ENCODE measurements at regions not wholly inside any gene's neighbourhood (a gene's known extent, or its start where the extent isn't known, plus 50 kb on each side); places are given as distances from the start of the nearest gene placed in this dataset.

GRCh38 chr7:153532326-153532725, 519.9 kb upstream of the DPP6 start:
- WGBS (ENCODE audit: insufficient coverage): no CpG with 5 or more reads among the region's 2 CpGs
- POLR2A ChIA-PET: no interaction called here
- Histone ChIP-seq H3K36me3 (ENCODE audit: control insufficient read depth in 4 of 4, insufficient read depth in 4 of 4, low read length in 3 of 4) (no peaks in the 10 kb centered on the region), H3K4me3 (ENCODE audit: control insufficient read depth in 1 of 7, extremely low read depth in 1 of 7, insufficient read depth in 4 of 7, low read depth in 2 of 7, low read length in 6 of 7) (no peak overlapping the region), H3K9me3 (ENCODE audit: control extremely low read depth in 1 of 5, control insufficient read depth in 4 of 5, insufficient read depth in 2 of 5, low read depth in 1 of 5, low read length in 4 of 5) (peaks cover 0 to 7% (median 0%) of the 10 kb centered on the region in 5 experiments), H3K27ac (ENCODE audit: insufficient read depth in 1 of 2, low read depth in 1 of 2, low read length in 2 of 2, poor library complexity in 1 of 2, severe bottlenecking in 2 of 2) (no peak overlapping the region), H3K27me3 (replicated peaks in 2 of 5; ENCODE audit: control insufficient read depth in 4 of 5, insufficient read depth in 5 of 5, low read length in 4 of 5) (no peaks in the 10 kb centered on the region), H3K4me1 (ENCODE audit: control extremely low read depth in 1 of 4, control insufficient read depth in 4 of 4, insufficient read depth in 4 of 4, low read length in 3 of 4) (no peaks in the 10 kb centered on the region)
- CTCF ChIA-PET: no interaction called here
- no peak for DNase-seq

- no peaks in the 10 kb centered on the region for H3K27me3 ChIP-seq (replicated peaks in 2 of 5; ENCODE audit: control insufficient read depth in 4 of 5, insufficient read depth in 5 of 5, low read length in 4 of 5)
- H3K36me3 ChIP-seq (ENCODE audit: control insufficient read depth in 4 of 4, insufficient read depth in 4 of 4, low read length in 3 of 4): no peaks in the 10 kb centered on the region
- DNase-seq: no peak
- H3K4me1 ChIP-seq (ENCODE audit: control extremely low read depth in 1 of 4, control insufficient read depth in 4 of 4, insufficient read depth in 4 of 4, low read length in 3 of 4): no peaks in the 10 kb centered on the region
- 69% methylated on average over 8 of the region's 8 CpGs for WGBS (ENCODE audit: insufficient coverage)
- POLR2A ChIA-PET: no interaction called here
- no peak overlapping the region for H3K27ac ChIP-seq (ENCODE audit: insufficient read depth in 1 of 2, low read depth in 1 of 2, low read length in 2 of 2, poor library complexity in 1 of 2, severe bottlenecking in 2 of 2)
- no peaks in the 10 kb centered on the region for H3K9me3 ChIP-seq (ENCODE audit: control extremely low read depth in 1 of 5, control insufficient read depth in 4 of 5, insufficient read depth in 2 of 5, low read depth in 1 of 5, low read length in 4 of 5)
- H3K4me3 ChIP-seq (ENCODE audit: control insufficient read depth in 1 of 7, extremely low read depth in 1 of 7, insufficient read depth in 4 of 7, low read depth in 2 of 7, low read length in 6 of 7): no peak overlapping the region
- CTCF ChIA-PET: no interaction called here
These were observed 514.9 kb upstream of the DPP6 start for GRCh38 chr7:153537271-153537670.

GRCh38 chr7:153541903-153542302, 510.3 kb upstream of the DPP6 start:
- no peaks in the 10 kb centered on the region for H3K36me3 ChIP-seq (ENCODE audit: control insufficient read depth in 4 of 4, insufficient read depth in 4 of 4, low read length in 3 of 4)
- no peaks in the 10 kb centered on the region for H3K27me3 ChIP-seq (replicated peaks in 2 of 5; ENCODE audit: control insufficient read depth in 4 of 5, insufficient read depth in 5 of 5, low read length in 4 of 5)
- ChIA-PET POLR2A (no interaction called here), CTCF (no interaction called here)
- no peak for DNase-seq
- H3K4me1 ChIP-seq (ENCODE audit: control extremely low read depth in 1 of 4, control insufficient read depth in 4 of 4, insufficient read depth in 4 of 4, low read length in 3 of 4): no peaks in the 10 kb centered on the region
- no peaks in the 10 kb centered on the region for H3K9me3 ChIP-seq (ENCODE audit: control extremely low read depth in 1 of 5, control insufficient read depth in 4 of 5, insufficient read depth in 2 of 5, low read depth in 1 of 5, low read length in 4 of 5)
- no peak overlapping the region for H3K27ac ChIP-seq (ENCODE audit: insufficient read depth in 1 of 2, low read depth in 1 of 2, low read length in 2 of 2, poor library complexity in 1 of 2, severe bottlenecking in 2 of 2)
- H3K4me3 ChIP-seq (ENCODE audit: control insufficient read depth in 1 of 7, extremely low read depth in 1 of 7, insufficient read depth in 4 of 7, low read depth in 2 of 7, low read length in 6 of 7): no peak overlapping the region
- 100% methylated on average over 1 of the region's 2 CpGs for WGBS (ENCODE audit: insufficient coverage)

- Histone ChIP-seq H3K4me1 (ENCODE audit: control extremely low read depth in 1 of 4, control insufficient read depth in 4 of 4, insufficient read depth in 4 of 4, low read length in 3 of 4) (no peaks in the 10 kb centered on the region), H3K4me3 (ENCODE audit: control insufficient read depth in 1 of 7, extremely low read depth in 1 of 7, insufficient read depth in 4 of 7, low read depth in 2 of 7, low read length in 6 of 7) (no peak overlapping the region), H3K36me3 (ENCODE audit: control insufficient read depth in 4 of 4, insufficient read depth in 4 of 4, low read length in 3 of 4) (no peaks in the 10 kb centered on the region), H3K27me3 (replicated peaks in 2 of 5; ENCODE audit: control insufficient read depth in 4 of 5, insufficient read depth in 5 of 5, low read length in 4 of 5) (no peaks in the 10 kb centered on the region), H3K9me3 (ENCODE audit: control extremely low read depth in 1 of 5, control insufficient read depth in 4 of 5, insufficient read depth in 2 of 5, low read depth in 1 of 5, low read length in 4 of 5) (peaks cover 0 to 4% (median 0%) of the 10 kb centered on the region in 5 experiments), H3K27ac (ENCODE audit: insufficient read depth in 1 of 2, low read depth in 1 of 2, low read length in 2 of 2, poor library complexity in 1 of 2, severe bottlenecking in 2 of 2) (no peak overlapping the region)
- WGBS (ENCODE audit: insufficient coverage): 81% methylated on average over 2 of the region's 5 CpGs
- ChIA-PET POLR2A (no interaction called here), CTCF (no interaction called here)
- DNase-seq: no peak
These were observed 509.0 kb upstream of the DPP6 start for GRCh38 chr7:153543232-153543631.

- H3K27ac ChIP-seq (ENCODE audit: insufficient read depth in 1 of 2, low read depth in 1 of 2, low read length in 2 of 2, poor library complexity in 1 of 2, severe bottlenecking in 2 of 2): no peak overlapping the region
- no peaks in the 10 kb centered on the region for H3K27me3 ChIP-seq (replicated peaks in 2 of 5; ENCODE audit: control insufficient read depth in 4 of 5, insufficient read depth in 5 of 5, low read length in 4 of 5)
- ChIA-PET POLR2A (no interaction called here), CTCF (no interaction called here)
- H3K4me1 ChIP-seq (ENCODE audit: control extremely low read depth in 1 of 4, control insufficient read depth in 4 of 4, insufficient read depth in 4 of 4, low read length in 3 of 4): no peaks in the 10 kb centered on the region
- H3K9me3 ChIP-seq (ENCODE audit: control extremely low read depth in 1 of 5, control insufficient read depth in 4 of 5, insufficient read depth in 2 of 5, low read depth in 1 of 5, low read length in 4 of 5): peaks cover 0 to 4% (median 0%) of the 10 kb centered on the region in 5 experiments
- 100% methylated on average over 1 of the region's 1 CpG for WGBS (ENCODE audit: insufficient coverage)
- H3K36me3 ChIP-seq (ENCODE audit: control insufficient read depth in 4 of 4, insufficient read depth in 4 of 4, low read length in 3 of 4): no peaks in the 10 kb centered on the region
- no peak for DNase-seq
- no peak overlapping the region for H3K4me3 ChIP-seq (ENCODE audit: control insufficient read depth in 1 of 7, extremely low read depth in 1 of 7, insufficient read depth in 4 of 7, low read depth in 2 of 7, low read length in 6 of 7)
These were observed 502.0 kb upstream of the DPP6 start for GRCh38 chr7:153550173-153550572.

- H3K27ac ChIP-seq (ENCODE audit: insufficient read depth in 1 of 2, low read depth in 1 of 2, low read length in 2 of 2, poor library complexity in 1 of 2, severe bottlenecking in 2 of 2): no peak overlapping the region
- 100% methylated on average over 1 of the region's 6 CpGs for WGBS (ENCODE audit: insufficient coverage)
- ChIA-PET CTCF (no interaction called here), POLR2A (no interaction called here)
- no peaks in the 10 kb centered on the region for H3K4me1 ChIP-seq (ENCODE audit: control extremely low read depth in 1 of 4, control insufficient read depth in 4 of 4, insufficient read depth in 4 of 4, low read length in 3 of 4)
- DNase-seq: no peak
- H3K27me3 ChIP-seq (replicated peaks in 2 of 5; ENCODE audit: control insufficient read depth in 4 of 5, insufficient read depth in 5 of 5, low read length in 4 of 5): no peaks in the 10 kb centered on the region
- H3K4me3 ChIP-seq (ENCODE audit: control insufficient read depth in 1 of 7, extremely low read depth in 1 of 7, insufficient read depth in 4 of 7, low read depth in 2 of 7, low read length in 6 of 7): no peak overlapping the region
- peaks cover 0 to 5% (median 0%) of the 10 kb centered on the region in 5 experiments for H3K9me3 ChIP-seq (ENCODE audit: control extremely low read depth in 1 of 5, control insufficient read depth in 4 of 5, insufficient read depth in 2 of 5, low read depth in 1 of 5, low read length in 4 of 5)
- H3K36me3 ChIP-seq (ENCODE audit: control insufficient read depth in 4 of 4, insufficient read depth in 4 of 4, low read length in 3 of 4): no peaks in the 10 kb centered on the region
These were observed 487.8 kb upstream of the DPP6 start for GRCh38 chr7:153564391-153564790.

- Histone ChIP-seq H3K27ac (ENCODE audit: insufficient read depth in 1 of 2, low read depth in 1 of 2, low read length in 2 of 2, poor library complexity in 1 of 2, severe bottlenecking in 2 of 2) (no peak overlapping the region), H3K27me3 (replicated peaks in 2 of 5; ENCODE audit: control insufficient read depth in 4 of 5, insufficient read depth in 5 of 5, low read length in 4 of 5) (no peaks in the 10 kb centered on the region), H3K9me3 (ENCODE audit: control extremely low read depth in 1 of 5, control insufficient read depth in 4 of 5, insufficient read depth in 2 of 5, low read depth in 1 of 5, low read length in 4 of 5) (peaks cover 0 to 9% (median 1%) of the 10 kb centered on the region in 5 experiments), H3K36me3 (ENCODE audit: control insufficient read depth in 4 of 4, insufficient read depth in 4 of 4, low read length in 3 of 4) (no peaks in the 10 kb centered on the region), H3K4me3 (ENCODE audit: control insufficient read depth in 1 of 7, extremely low read depth in 1 of 7, insufficient read depth in 4 of 7, low read depth in 2 of 7, low read length in 6 of 7) (no peak overlapping the region), H3K4me1 (ENCODE audit: control extremely low read depth in 1 of 4, control insufficient read depth in 4 of 4, insufficient read depth in 4 of 4, low read length in 3 of 4) (no peaks in the 10 kb centered on the region)
- POLR2A ChIA-PET: no interaction called here
- no peak for DNase-seq
- 84% methylated on average over 5 of the region's 6 CpGs for WGBS (ENCODE audit: insufficient coverage)
- CTCF ChIA-PET: no interaction called here
These were observed 485.9 kb upstream of the DPP6 start for GRCh38 chr7:153566324-153566723.

Data from common myeloid progenitor, CD34-positive (primary cell).